Skin of body (tissue), 1 donor: ENCODE measurements at regions not wholly inside any gene's neighbourhood (a gene's known extent, or its start where the extent isn't known, plus 50 kb on each side); places are given as distances from the start of the nearest gene placed in this dataset.
"Not testable (repeated sequence)": the region's sequence is repeated elsewhere in the genome, so short reads cannot be mapped to it uniquely, and the experiment has no call there.

Source experiments
- DNase-seq: peaks from one replicate; lab custom pipeline; 2025; lab: John Stamatoyannopoulos, UW

DNA sequence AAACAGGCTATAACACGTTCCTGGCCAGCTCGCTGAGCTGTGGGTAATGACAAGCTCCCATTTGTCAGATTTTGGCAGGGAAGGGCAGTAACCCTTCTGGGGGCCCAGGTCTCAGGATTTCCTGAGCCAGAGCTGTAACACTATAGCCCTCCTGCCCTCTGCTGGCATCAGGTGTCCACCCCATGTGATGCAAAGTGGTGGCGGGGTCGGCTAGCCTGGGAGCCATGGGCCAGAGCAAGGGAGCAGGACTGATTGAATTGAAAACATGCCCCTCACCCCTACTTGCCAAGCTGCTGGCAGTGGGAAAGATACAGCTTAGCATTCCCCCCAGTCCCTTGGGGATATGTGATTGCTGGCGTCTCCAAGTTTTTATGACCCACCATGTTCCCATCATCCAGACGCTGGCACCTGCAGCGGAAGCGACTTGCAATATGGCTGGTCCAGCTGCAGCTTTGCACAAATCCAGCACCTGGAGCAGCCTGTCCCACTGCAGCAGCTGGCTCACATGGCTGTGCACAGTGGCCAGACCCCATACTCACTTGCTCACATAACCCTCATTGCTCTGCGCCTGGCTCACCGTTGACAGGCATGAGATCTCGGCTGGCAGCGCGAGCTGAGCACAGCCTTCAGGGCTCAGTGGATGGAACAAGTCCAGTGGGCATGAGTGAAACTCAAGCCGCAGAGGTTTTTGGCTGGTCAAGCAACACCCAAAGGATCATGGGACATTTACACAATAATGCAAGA is 1147.8 kb downstream of the JRKL start:
- no peak for DNase-seq

DNA sequence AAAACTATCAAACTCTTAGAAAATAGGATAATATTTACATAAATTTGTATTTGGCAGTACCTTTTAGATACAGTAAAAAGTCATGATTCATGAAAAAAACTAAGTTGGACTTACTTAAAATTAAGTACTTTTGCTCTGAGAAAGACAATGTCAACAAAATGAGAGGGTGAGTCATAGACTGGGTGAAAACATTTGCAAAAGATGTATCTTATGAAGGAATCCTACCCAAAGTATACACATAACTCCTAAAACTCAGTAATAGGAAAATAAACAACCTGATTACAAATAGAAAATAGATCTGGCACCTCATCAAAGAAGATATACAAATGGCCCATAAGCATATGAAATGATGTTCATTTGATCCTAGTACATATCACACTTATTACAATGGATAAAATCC is 1154.6 kb downstream of the JRKL start:
- DNase-seq, result no peak

DNA sequence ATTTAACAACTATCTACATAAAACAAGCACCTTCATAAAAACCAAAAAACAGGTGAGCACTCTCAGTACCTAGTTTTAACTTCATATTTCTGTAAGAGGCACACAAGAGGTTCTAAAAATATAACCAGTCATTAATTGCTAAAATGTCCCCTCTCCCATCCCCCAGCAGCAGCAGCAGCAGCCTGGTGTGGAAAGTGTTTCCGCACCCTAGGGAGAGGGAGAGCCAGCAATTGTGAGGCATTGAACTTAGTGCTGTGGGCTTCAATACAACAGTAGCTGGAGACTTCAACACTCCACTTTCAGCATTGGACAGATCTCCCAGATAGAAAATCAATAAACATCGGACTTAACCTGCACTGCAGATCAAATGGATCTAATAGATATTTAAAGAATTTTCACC is 1158.5 kb downstream of the JRKL start:
- no peak for DNase-seq

DNA sequence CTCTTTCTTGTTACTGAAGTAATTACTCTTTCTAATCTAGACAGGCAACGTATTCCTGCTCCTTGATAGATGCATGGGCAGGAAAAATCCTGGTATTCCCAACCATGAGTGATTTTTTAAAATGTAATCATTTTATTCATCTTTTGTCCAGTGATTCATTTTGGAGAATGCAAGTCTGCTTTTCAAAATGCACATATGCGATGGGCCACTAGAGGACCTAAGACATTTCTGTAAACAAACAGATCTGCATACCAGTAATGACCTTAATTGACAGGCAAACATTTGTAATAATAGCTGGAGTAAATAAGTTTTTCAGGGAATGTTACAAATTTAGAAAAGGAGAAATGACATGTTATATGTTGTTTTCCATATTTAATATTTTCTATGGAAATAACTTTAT is 1167.6 kb downstream of the JRKL start:
- DNase-seq, result no peak

DNA sequence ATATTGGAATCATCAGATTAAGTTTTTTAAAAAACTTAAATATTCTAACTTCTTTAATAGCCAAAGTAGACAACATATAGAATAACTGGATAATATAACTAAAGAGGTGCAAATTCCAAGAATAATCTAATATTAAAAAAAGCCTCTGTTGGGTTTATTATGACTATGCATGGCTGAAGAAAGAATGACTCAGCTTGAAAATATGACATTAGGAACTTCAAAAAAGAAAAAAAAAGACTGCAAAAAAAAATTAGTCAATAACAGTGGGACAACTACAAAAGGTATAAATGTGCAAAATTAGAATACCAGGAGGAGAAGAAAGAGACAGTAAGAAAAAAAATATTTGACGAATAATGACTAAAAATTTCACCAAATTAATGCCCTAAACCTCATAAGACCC is 1178.0 kb downstream of the JRKL start:
- DNase-seq, result no peak

DNA sequence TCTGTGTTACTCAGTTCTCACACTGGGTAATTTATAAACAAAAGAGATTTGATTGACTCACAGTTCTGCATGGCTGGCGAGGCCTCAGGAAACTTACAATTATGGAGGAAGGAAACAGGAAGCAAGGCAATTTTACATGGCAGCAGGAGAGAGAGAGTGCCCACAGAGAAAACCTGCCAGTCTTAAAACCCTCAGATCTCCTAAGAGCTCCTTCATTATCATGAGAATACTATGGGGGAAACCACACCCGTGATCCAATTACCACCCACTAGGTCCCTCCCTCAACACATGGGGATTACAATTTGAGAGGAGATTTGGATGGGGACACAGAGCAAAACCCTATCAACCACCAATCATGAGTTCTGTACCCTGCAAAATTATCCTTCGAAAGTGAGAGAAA is 1180.8 kb downstream of the JRKL start:
- no peak for DNase-seq

DNA sequence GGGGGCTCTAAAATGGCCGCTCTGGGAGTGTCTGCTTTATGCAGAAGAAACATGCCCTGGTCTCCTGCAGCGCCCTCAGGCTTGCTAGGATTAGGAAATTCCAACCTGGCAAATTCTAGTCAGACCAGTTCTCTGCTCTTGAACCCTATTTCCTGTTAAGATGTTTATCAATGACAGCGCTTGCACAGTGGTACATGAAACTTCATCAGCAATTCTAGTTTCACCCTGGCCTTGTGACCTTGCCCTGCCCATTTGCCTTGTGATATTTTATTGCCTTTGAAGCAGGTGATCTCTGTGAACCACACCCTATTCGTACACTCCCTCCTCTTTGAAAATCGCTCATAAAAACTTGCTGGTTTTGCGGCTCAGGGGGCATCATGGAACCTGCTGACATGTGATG is 1184.0 kb downstream of the JRKL start:
- not testable (repeated sequence) for DNase-seq

DNA sequence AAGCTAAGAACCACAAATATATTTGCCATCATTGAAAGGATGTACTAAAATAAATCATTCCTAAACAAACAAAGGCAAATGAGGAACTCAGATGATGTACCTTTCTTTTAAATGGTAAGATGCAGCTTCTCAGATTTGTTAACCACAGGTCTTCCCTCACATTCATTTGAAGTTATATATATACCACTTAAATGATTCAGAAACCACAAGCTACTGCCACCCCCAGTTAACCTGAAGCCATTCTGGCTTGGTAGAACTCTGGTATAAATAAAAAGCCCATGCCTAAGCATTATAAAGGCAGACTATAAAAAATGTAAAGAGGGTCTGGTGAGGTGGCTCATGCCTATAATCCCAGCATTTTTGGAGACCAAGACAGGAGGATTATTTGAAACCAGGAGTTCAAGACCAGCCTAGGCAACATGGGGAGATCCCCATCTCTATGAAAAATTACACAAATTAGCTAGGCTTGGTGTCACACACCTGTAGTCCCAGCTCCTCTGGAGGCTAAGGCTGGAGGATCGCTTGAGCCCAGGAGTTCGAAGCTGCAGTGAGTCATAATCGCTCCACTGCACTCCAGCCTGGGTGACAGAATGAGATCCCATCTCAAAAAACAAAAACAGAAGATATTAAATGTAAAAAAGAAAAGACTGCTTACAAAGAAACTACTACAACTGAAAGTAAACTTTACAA is 1185.3 kb downstream of the JRKL start:
- DNase-seq, result no peak

DNA sequence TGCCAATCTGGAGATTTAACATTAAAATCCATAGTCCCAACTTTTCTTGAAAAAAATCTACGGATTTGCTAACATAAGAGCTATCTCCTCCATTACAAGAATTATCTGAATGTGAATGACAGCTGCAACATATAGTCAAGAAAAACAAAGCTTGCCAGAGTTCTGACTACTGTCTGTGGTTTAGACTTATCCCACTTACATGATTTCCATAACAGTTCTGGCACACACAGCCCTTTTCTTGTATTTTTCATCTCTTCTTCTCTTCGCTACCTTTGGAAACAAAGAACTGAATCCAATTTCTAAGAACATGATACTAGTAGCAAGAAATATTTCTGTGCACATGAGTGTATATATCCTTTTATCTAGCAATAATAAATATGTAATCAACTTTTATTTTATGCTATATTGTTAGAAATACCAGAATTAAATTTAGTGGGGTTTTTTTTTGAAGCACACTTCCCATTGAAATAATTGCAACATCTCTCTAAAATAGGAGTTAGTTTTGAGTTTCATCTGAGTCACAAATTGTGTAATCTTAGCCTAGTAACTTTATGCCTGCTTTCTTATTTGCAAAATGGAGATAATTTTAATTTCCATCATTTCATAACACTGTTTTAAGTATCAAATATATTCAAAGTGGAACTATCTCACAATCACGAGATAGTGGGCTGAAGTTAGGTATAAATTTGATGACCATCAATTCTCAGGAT is 1217.6 kb downstream of the JRKL start:
- DNase-seq, result no peak

DNA sequence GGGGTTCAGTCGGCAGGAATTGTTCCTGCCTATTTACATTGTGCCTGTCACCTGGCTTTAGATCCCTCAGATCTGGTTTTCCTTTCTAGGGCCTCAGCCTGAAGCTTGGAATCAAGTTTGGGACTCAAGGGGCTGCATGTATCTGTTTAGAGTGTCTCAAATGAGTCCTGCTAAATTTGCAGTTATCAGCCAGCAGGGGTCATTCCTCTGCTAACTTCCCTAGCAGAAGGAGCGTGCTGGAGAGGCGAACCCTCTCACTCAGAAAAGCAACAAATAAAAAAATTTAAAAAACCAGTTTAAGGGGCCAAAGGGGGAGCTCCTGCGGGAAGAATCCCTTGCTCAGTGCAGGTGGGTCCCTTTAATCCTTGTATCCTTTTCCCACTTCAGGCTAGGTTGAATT is 1220.2 kb downstream of the JRKL start:
- DNase-seq, result no peak

DNA sequence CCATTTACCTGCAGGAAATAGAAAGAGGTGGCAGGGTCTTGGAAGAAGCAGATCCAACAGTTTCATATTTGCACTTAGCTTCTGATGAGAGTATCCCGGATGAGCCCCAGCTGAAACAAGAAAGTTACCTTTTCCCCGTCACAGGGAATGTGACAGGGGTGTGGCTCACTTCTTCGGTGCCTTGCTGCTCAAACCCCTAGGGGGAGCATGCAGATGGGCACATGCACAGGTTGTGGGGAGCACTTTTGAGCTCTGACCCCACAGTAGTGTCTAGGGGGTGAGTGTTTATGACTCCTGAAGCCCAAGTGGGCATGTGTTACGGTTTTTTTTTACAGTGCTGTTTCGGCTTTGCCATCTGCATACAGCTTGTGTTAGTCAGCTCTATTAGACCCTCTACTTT is 1221.0 kb downstream of the JRKL start:
- no peak for DNase-seq

DNA sequence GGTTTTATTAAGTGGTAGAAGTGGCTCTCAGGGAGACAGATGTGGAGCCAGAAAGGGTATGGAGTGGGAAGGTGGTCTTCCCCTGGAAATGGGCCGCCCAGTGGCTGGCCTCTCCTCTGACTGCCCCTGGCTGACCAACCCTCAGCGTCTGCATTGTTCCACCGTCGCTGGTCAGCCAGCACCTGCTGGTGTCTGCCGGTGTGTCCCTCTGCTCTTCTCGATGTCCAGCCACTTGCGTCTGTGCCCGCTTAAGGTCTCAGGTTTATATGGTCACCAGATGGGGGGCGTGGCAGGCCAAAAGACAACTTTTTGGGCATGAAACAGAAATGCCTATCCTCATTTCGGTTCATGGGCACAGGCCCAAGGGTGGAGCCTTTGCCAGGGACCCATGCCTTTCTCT is 1221.5 kb downstream of the JRKL start:
- no peak for DNase-seq

DNA sequence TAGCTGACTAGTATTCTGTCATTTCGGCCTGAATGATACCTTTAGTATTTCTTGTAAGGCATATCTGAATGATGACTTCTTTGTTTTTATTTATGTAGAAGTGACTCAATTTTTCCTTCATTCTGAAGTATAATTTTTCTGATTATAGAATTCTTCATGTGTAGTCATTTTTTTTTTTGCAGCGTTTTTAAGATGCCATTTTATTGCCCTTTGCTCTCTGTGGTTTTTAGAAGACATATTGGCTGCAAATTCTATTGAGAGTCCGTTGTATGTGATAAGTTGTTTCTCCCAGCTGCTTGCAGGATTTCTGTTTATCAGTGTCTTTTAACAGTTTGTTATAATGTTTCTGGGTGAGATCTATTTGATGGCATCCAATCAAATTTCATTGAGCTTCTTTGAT is 1224.8 kb downstream of the JRKL start:
- DNase-seq, result no peak

DNA sequence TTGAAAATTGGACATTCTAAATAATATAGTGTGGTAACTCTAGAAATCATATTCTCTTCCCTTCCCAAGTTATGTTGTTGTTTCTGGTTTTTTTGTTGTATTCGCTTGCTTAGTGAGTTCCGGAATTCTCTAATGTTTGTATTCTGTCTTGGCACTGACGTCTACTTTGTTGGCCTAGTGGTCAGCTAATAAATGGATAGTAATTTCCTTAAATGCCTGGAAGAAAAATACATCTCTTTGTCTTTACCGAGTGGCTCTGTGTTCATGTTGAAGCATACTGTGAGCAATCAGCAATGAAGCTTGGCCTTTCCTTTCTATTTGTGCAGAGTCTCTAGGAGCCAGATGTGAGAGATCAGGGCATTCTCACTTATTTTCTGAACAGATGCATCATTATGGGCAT is 1225.7 kb downstream of the JRKL start:
- DNase-seq, result no peak

DNA sequence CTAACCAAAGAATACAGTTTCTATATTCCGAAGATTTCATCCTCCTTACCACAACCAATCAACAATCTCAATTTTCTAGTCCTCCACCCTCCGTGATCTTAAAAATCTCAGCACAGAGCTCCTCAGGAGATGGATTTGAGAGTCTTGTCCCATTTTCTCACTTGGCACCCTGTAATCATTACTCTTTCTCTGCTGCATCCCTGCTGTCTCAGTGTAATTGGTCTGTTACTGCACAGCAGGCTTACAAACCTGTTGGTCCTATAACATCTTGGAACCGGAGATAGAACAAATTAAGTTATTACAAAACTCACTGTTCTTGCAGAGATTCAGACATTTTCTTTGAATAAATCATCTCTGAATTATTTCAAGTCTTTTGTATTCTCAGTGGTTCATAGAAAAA is 1227.2 kb downstream of the JRKL start:
- no peak for DNase-seq

DNA sequence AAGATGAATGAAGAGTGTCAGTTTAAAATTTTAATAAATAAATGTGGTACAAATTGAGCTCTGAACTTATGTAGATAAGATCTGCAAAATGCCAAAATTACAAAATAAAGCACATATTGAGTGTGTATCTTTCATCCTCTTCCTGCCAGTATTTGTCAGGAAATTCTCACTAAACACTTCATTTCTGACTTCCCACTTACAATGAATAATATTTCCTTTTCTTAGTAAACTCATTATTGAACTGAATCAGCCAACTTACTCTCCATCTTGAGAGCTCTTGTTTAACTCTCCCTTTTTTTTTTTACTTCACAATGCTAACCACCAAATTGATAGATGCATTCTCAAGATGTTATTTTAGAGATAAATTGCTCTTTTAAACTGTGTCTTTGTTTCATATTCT is 1230.2 kb downstream of the JRKL start:
- no peak for DNase-seq

DNA sequence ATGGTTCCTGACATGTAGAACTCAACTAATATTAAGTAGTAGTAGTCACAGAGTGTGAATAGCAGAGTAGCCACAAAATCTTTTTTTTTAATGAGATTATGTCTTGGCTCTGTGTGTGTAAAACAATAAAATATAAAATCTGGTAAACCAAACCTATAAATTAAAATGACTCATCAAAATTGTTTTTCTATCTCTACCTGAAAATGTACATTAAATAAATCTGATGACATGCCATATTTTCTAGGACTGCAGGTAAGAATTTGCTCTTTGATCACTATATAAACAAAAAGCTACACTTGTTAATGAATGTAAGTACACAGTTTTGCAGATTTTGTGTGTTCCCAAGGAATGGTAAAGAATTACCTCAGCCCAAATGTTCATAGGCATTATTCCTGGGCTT is 1231.5 kb downstream of the JRKL start:
- no peak for DNase-seq

DNA sequence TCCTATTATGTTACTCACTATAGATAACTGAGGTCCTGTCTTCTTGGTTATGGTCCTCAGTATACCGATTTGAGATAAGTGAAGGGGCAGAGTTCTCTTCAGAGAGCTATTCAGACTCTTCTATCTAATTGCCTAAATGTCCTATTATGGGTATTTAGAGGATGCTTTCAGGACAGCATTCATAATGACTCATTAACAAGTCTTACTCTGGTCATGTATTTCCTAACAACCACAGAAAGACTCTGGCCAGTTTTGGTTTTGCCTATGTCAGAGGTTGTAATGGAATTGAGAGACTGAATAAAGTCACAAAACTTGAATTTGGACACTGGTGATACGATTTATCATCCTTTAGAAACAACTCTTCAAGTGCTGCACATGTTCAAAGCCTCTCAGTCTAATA is 1233.0 kb downstream of the JRKL start:
- DNase-seq, result no peak

DNA sequence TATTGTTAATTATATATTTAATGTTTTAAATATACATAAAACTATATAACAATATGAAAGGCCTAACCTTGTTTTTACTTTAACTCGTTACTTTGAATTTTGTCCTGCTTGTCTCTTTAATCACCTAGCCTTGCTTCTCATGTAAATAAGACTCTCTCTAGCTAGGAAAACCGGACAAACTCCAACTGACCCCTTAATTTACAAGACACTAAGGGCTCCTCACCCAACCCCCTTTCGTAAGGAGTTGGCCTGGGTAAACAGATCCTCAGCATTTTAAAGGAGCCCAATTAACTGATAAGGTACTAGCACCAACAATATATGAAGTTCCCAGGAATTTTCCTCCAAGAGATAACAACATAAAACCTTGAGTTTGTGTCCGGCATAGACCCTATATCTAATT is 1246.9 kb downstream of the JRKL start:
- not testable (repeated sequence) for DNase-seq

DNA sequence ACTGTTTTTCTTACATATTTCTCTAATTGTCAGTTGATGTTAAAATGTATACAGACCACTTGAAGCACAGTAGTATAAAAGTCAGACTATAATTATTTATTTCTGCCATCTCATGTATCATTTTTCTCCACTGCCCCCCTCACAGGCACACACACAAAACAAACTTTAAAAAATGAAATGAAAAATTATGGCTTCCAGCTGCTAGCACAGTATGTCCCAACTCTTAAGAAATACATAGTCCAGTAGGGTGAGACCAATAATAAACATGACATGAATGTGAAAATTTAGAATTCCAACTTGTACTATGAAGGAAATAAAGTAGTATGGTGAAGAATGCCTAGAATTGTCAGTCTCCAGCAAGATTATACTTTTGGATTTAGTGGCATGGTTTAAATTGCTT is 1247.9 kb downstream of the JRKL start:
- no peak for DNase-seq

DNA sequence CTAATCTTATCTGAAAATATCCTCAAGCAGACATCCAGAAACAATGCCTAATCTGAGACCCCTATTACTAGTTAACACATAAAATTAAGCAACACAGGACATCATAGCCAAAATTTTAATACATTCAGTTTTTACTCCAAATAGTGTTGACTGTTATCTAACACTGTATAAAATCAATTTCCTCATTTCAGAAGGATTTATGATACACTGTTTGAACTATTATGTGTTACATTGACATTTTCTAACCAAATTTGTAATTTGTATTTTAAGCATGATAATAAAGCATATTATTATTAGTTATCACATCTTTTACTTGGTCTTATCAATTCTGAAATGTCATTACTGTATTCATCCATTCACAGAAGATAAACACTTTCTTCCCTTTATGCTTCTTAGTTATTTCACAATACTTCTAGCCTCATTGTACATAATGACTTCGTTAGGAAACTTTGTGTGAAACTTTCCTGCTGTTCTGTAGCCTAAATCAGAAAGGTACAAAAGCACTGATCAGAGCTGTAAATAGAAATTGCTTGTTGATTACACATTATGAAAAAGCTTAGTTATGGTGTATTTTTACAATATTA is 1248.9 kb downstream of the JRKL start:
- no peak for DNase-seq

DNA sequence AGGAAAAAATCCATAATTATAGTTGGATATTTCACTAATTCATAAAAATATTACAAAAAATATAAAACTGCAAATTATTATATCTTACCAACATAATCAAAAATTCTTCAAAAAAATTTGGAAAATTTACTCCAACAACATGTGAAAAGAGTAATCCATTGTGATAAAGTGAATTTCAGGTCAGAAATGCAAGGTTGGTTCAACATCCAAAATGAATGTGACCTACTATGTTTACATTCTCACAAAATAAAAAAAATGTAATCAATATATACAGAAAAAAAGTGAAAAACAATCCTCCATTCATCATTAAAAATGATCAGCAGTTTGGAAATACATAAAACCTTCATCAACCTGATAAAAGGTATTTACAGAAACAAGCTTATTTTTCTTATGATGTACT is 1252.2 kb downstream of the JRKL start:
- DNase-seq, result no peak
